ENCODE measurements at regions not wholly inside any gene's neighbourhood (a gene's known extent, or its start where the extent isn't known, plus 50 kb on each side); places are given as distances from the start of the nearest gene placed in this dataset.
"Not testable (repeated sequence)": the region's sequence is repeated elsewhere in the genome, so short reads cannot be mapped to it uniquely, and the experiment has no call there.

GRCh38 chr14:71398450-71398849 lies 491.2 kb downstream of the PCNX1 start:
- no peak overlapping the region for H3K4me3 ChIP-seq (ENCODE audit: low read depth, low read length, poor library complexity, severe bottlenecking)
- intact Hi-C loops (cut with micrococcal nuclease; ENCODE audit: unreplicated experiment): loop anchor here (10.0 kb wide), 1 partner anchor 284 kb away; no protein-coding TSS in a partner anchor

GRCh38 chr14:71399057-71399487 lies 491.8 kb downstream of the PCNX1 start:
- Histone ChIP-seq H3K27ac (ENCODE audit: low read depth, low read length, poor library complexity, severe bottlenecking) (peak overlapping the region; percentile 41), H3K36me3 (ENCODE audit: insufficient read depth, low read length) (no peaks in the 10 kb centered on the region), H3K9me3 (ENCODE audit: low read length) (no peaks in the 10 kb centered on the region), H3K4me3 (ENCODE audit: low read depth, low read length, poor library complexity, severe bottlenecking) (no peak overlapping the region), H3K9me2 (ENCODE audit: insufficient read depth, low read length) (no peaks in the 10 kb centered on the region), H3K4me1 (ENCODE audit: insufficient read depth, low read length, poor library complexity, severe bottlenecking) (peaks cover 16% of the 10 kb centered on the region), H3K4me2 (ENCODE audit: low read length) (peak overlapping the region; percentile 28; the same call in 1 of the 2 replicates), H4K20me1 (ENCODE audit: insufficient read depth, low read length) (peaks cover 5% of the 10 kb centered on the region; the same call in 1 of the 2 replicates), H3K79me2 (ENCODE audit: insufficient read depth, low read depth, low read length) (peaks cover 40% of the 10 kb centered on the region; the same call in 1 of the 2 replicates), H2AFZ (ENCODE audit: low read length) (no peak overlapping the region)
- ChIA-PET CTCF (ENCODE audit: unreplicated experiment) (no interaction called here), POLR2A (interaction anchor here (0.5 to 1.0 kb wide), 3 partner anchors 13 to 268 kb away, joined by 3 to 4 read pairs (median 4); no protein-coding TSS in a partner anchor)
- intact Hi-C loops (cut with micrococcal nuclease; ENCODE audit: unreplicated experiment): loop anchor here (10.0 kb wide), 1 partner anchor 284 kb away; no protein-coding TSS in a partner anchor
- BruUV-seq (replicated peaks): no TSS peak
- no peak for TF ChIP-seq EZH2phosphoT487 (IDR thresholded peaks at IDR 0.05; ENCODE audit: borderline replicate concordance, low read depth, low read length)
- TF ChIP-seq CTCF (conservative IDR thresholded peaks at IDR 0.05; ENCODE audit: low read length): no peak
- DNase-seq (ENCODE audit: low spot score): peak; percentile 57

More at GRCh38 chr14:71398450-71398849, 491.2 kb downstream of the PCNX1 start:
- ChIA-PET POLR2A (interaction anchor here (1.0 kb wide), 1 partner anchor 14 kb away, joined by 3 read pairs; no protein-coding TSS in a partner anchor), CTCF (ENCODE audit: unreplicated experiment) (no interaction called here)
- no peak for DNase-seq (ENCODE audit: low spot score)
- BruUV-seq (replicated peaks): no TSS peak
- Histone ChIP-seq H3K36me3 (ENCODE audit: insufficient read depth, low read length) (no peaks in the 10 kb centered on the region), H3K27ac (ENCODE audit: low read depth, low read length, poor library complexity, severe bottlenecking) (peak overlapping the region; percentile 41), H3K79me2 (ENCODE audit: insufficient read depth, low read depth, low read length) (peaks cover 41% of the 10 kb centered on the region; the same call in 1 of the 2 replicates), H2AFZ (ENCODE audit: low read length) (no peak overlapping the region), H3K4me1 (ENCODE audit: insufficient read depth, low read length, poor library complexity, severe bottlenecking) (peaks cover 14% of the 10 kb centered on the region), H3K4me2 (ENCODE audit: low read length) (0 out of 2 replicates have a peak overlapping the region, but pooled peaks have one; percentile 28), H3K9me3 (ENCODE audit: low read length) (no peaks in the 10 kb centered on the region), H3K9me2 (ENCODE audit: insufficient read depth, low read length) (no peaks in the 10 kb centered on the region), H4K20me1 (ENCODE audit: insufficient read depth, low read length) (peaks cover 5% of the 10 kb centered on the region; the same call in 1 of the 2 replicates)
- TF ChIP-seq CTCF (conservative IDR thresholded peaks at IDR 0.05; ENCODE audit: low read length): no peak
- no peak for TF ChIP-seq EZH2phosphoT487 (IDR thresholded peaks at IDR 0.05; ENCODE audit: borderline replicate concordance, low read depth, low read length)

GRCh38 chr14:71400871-71401321 lies 493.6 kb downstream of the PCNX1 start:
- Histone ChIP-seq H3K4me3 (ENCODE audit: low read depth, low read length, poor library complexity, severe bottlenecking) (no peak overlapping the region), H3K9me2 (ENCODE audit: insufficient read depth, low read length) (no peaks in the 10 kb centered on the region), H3K9me3 (ENCODE audit: low read length) (no peaks in the 10 kb centered on the region), H3K36me3 (ENCODE audit: insufficient read depth, low read length) (peaks cover 13% of the 10 kb centered on the region), H3K4me2 (ENCODE audit: low read length) (no peak overlapping the region), H3K4me1 (ENCODE audit: insufficient read depth, low read length, poor library complexity, severe bottlenecking) (peaks cover 16% of the 10 kb centered on the region), H3K27ac (ENCODE audit: low read depth, low read length, poor library complexity, severe bottlenecking) (no peak overlapping the region), H4K20me1 (ENCODE audit: insufficient read depth, low read length) (no peaks in the 10 kb centered on the region; the same call in 1 of the 2 replicates), H3K79me2 (ENCODE audit: insufficient read depth, low read depth, low read length) (peaks cover 32% of the 10 kb centered on the region; the same call in 1 of the 2 replicates), H2AFZ (ENCODE audit: low read length) (no peak overlapping the region)
- ChIA-PET CTCF (ENCODE audit: unreplicated experiment) (no interaction called here), POLR2A (interaction anchor here (0.6 to 0.7 kb wide), 3 partner anchors 13 to 47 kb away, joined by 3 to 5 read pairs (median 4); no protein-coding TSS in a partner anchor)
- BruUV-seq (replicated peaks): no TSS peak
- intact Hi-C loops (cut with micrococcal nuclease; ENCODE audit: unreplicated experiment): loop anchor here (10.0 kb wide), 1 partner anchor 256 kb away; no protein-coding TSS in a partner anchor
- DNase-seq (ENCODE audit: low spot score): no peak
- TF ChIP-seq CTCF (conservative IDR thresholded peaks at IDR 0.05; ENCODE audit: low read length): no peak
- no peak for TF ChIP-seq EZH2phosphoT487 (IDR thresholded peaks at IDR 0.05; ENCODE audit: borderline replicate concordance, low read depth, low read length)

GRCh38 chr14:71402415-71402814 lies 495.2 kb downstream of the PCNX1 start:
- H4K20me1 ChIP-seq (ENCODE audit: insufficient read depth, low read length); BruUV-seq (replicated peaks); DNase-seq (ENCODE audit: low spot score); H3K27ac ChIP-seq (ENCODE audit: low read depth, low read length, poor library complexity, severe bottlenecking); POLR2A ChIA-PET; H3K4me3 ChIP-seq (ENCODE audit: low read depth, low read length, poor library complexity, severe bottlenecking); H3K9me3 ChIP-seq (ENCODE audit: low read length); H3K4me2 ChIP-seq (ENCODE audit: low read length); H3K9me2 ChIP-seq (ENCODE audit: insufficient read depth, low read length); H2AFZ ChIP-seq (ENCODE audit: low read length); CTCF ChIA-PET (ENCODE audit: unreplicated experiment): not testable (repeated sequence)
- intact Hi-C loops (cut with micrococcal nuclease; ENCODE audit: unreplicated experiment): loop anchor here (10.0 kb wide), 1 partner anchor 258 kb away; no protein-coding TSS in a partner anchor
- peaks cover 25% of the 10 kb centered on the region; the same call in 1 of the 2 replicates for H3K79me2 ChIP-seq (ENCODE audit: insufficient read depth, low read depth, low read length)
- peaks cover 13% of the 10 kb centered on the region for H3K36me3 ChIP-seq (ENCODE audit: insufficient read depth, low read length)
- peaks cover 16% of the 10 kb centered on the region for H3K4me1 ChIP-seq (ENCODE audit: insufficient read depth, low read length, poor library complexity, severe bottlenecking)
